HCT116 (cell line): ENCODE measurements at regions not wholly inside any gene's neighbourhood (a gene's known extent, or its start where the extent isn't known, plus 50 kb on each side); places are given as distances from the start of the nearest gene placed in this dataset.

Source experiments
- ATAC-seq: fragments of 200-7000 bp; cut with Tn5 transposase; 2 replicates; pipeline ENCODE4 v1.9.1; 2020; ENCODE audit warnings: mild to moderate bottlenecking, moderate library complexity
- BruUV-seq: library from RNA; stranded (reverse); fragments of 400-500 nt; replicated peaks from 2 replicates; lab custom pipeline; 2021; lab: Mats Ljungman, UMichigan
- CTCF ChIA-PET: fragments of 300-600 bp; sonication (Branson Sonifier 250); formaldehyde crosslinking; loops from one replicate; lab custom pipeline; 2021; ENCODE audit warnings: antibody characterized with exemption; lab: Charles Lee
- POLR2A ChIA-PET: fragments of 300-600, 350-600 bp; sonication (Branson Sonifier 250); formaldehyde crosslinking; loops from one replicate; lab custom pipeline; 2021; ENCODE audit warnings: antibody characterized with exemption; lab: Charles Lee
- RAD21 ChIA-PET, 2 experiments: fragments of 300-600 bp; sonication (Branson Sonifier 250); formaldehyde crosslinking; loops; one replicate each; lab custom pipeline; 2023; ENCODE audit warnings: low total read pairs in 2 of 2; ENCODE audit not compliant: uncharacterized antibody in 2 of 2, unreplicated experiment in 2 of 2, low non-redundant PET in 1 of 2; lab: Charles Lee
- DNase-seq: peaks from one replicate; pipeline ENCODE4 v3.0.0-alpha.2; 2010; ENCODE audit warnings: low read depth, low spot score
- H2AFZ ChIP-seq: fragments of 200-600 bp; shearing (Covaris generic), sonication (generic); 2 replicates; pipeline ENCODE4 v1.6.1; 2017; ENCODE audit warnings: low read depth, mixed run types, mixed read lengths, antibody characterized with exemption, low read length; ENCODE audit not compliant: poor library complexity, severe bottlenecking
- H3K27ac ChIP-seq: 2 replicates; pipeline ENCODE4 v1.5.1; 2012; ENCODE audit warnings: low read depth, low read length
- H3K27me3 ChIP-seq: fragments of 200-600 bp; sonication (generic); 2 replicates; pipeline ENCODE4 v1.6.1; 2016; ENCODE audit warnings: mixed run types, low read length, mixed read lengths; ENCODE audit not compliant: insufficient read depth
- H3K36me3 ChIP-seq, 2 experiments: fragments of 200-500 bp in 1 of 2; fragments of 200-600 bp in 1 of 2; sonication (Bioruptor generic) in 1 of 2; sonication (generic) in 1 of 2; 2 replicates each; pipeline versions ENCODE4 v1.5.1 to v1.6.1; 2014 to 2016; ENCODE audit warnings: low read length in 2 of 2, inconsistent platforms in 1 of 2, mixed read lengths in 1 of 2, mixed run types in 1 of 2; ENCODE audit not compliant: insufficient read depth in 2 of 2, control insufficient read depth in 1 of 2
- H3K4me1 ChIP-seq, 2 experiments: fragments of 200-600 bp in 1 of 2; sonication (generic) in 1 of 2; 2 replicates each; pipeline versions ENCODE4 v1.5.1 to v1.6.1; 2012 to 2017; ENCODE audit warnings: low read length in 2 of 2, inconsistent platforms in 1 of 2, mild to moderate bottlenecking in 1 of 2, mixed read lengths in 1 of 2, mixed run types in 1 of 2, moderate library complexity in 1 of 2; ENCODE audit not compliant: insufficient read depth in 2 of 2, control insufficient read depth in 1 of 2
- H3K4me2 ChIP-seq: fragments of 200-600 bp; sonication (generic); 2 replicates; pipeline ENCODE4 v1.6.1; 2017; ENCODE audit warnings: mixed run types, low read length, mixed read lengths
- H3K4me3 ChIP-seq, 2 experiments: fragments of 200-600 bp in 1 of 2; sonication (generic) in 1 of 2; replicated peaks in 1 of 2; 2 replicates each; pipeline ENCODE4 v1.5.1; 2011 to 2016; ENCODE audit warnings: low read length in 2 of 2, control low read depth in 1 of 2, low read depth in 1 of 2, mild to moderate bottlenecking in 1 of 2, mixed read lengths in 1 of 2, mixed run types in 1 of 2
- H3K79me2 ChIP-seq: fragments of 200-600 bp; sonication (generic); 2 replicates; pipeline ENCODE4 v1.6.1; 2017; ENCODE audit warnings: mild to moderate bottlenecking, mixed run types, low read length, moderate library complexity, mixed read lengths; ENCODE audit not compliant: insufficient read depth
- H3K9ac ChIP-seq: fragments of 200-600 bp; sonication (generic); 2 replicates; pipeline ENCODE4 v1.6.1; 2016; ENCODE audit warnings: low read length, mixed read lengths
- H3K9me2 ChIP-seq: fragments of 200-600 bp; sonication (generic), shearing (Covaris generic); 2 replicates; pipeline ENCODE4 v1.6.1; 2017; ENCODE audit warnings: mixed run types, mild to moderate bottlenecking, moderate library complexity; ENCODE audit not compliant: insufficient read depth
- H3K9me3 ChIP-seq, 2 experiments: fragments of 200-500 bp in 1 of 2; fragments of 200-600 bp in 1 of 2; sonication (Bioruptor generic) in 1 of 2; sonication (generic) in 1 of 2; 2 replicates each; pipeline ENCODE4 v1.6.1; 2014 to 2017; ENCODE audit warnings: low read length in 2 of 2, mixed read lengths in 2 of 2, inconsistent platforms in 1 of 2, low read depth in 1 of 2, mild to moderate bottlenecking in 1 of 2, mixed run types in 1 of 2, moderate library complexity in 1 of 2; ENCODE audit not compliant: control insufficient read depth in 1 of 2, insufficient read depth in 1 of 2
- H4K20me1 ChIP-seq: fragments of 200-600 bp; sonication (generic), shearing (Covaris generic); 2 replicates; pipeline ENCODE4 v1.6.1; 2017; ENCODE audit warnings: mixed run types, mild to moderate bottlenecking, moderate library complexity; ENCODE audit not compliant: insufficient read depth
- CTCF ChIP-seq, 3 experiments: fragments of 200-600 bp in 1 of 3; sonication (generic) in 1 of 3; IDR thresholded peaks in 2 of 3; conservative IDR thresholded peaks in 1 of 3; 2 replicates each; pipeline ENCODE4 v1.5.1; 2012 to 2017; ENCODE audit warnings: low read depth in 2 of 3, low read length in 2 of 3, antibody characterized with exemption in 1 of 3, borderline replicate concordance in 1 of 3, control low read depth in 1 of 3, mild to moderate bottlenecking in 1 of 3, mixed read lengths in 1 of 3, mixed run types in 1 of 3, moderate library complexity in 1 of 3; ENCODE audit not compliant: insufficient read depth in 1 of 3
- EGR1 ChIP-seq: IDR thresholded peaks from 2 replicates; pipeline ENCODE4 v1.6.1; 2012; ENCODE audit warnings: low read depth
- ELF1 ChIP-seq: IDR thresholded peaks from 2 replicates; pipeline ENCODE4 v1.6.1; 2012; ENCODE audit warnings: low read depth, borderline replicate concordance
- EZH2 ChIP-seq: fragments of 200-600 bp; sonication (generic); IDR thresholded peaks from 2 replicates; pipeline ENCODE4 v1.6.1; 2017; ENCODE audit warnings: antibody characterized with exemption, mixed run types
- EZH2phosphoT487 ChIP-seq: fragments of 200-600 bp; IDR thresholded peaks from 2 replicates; pipeline ENCODE4 v1.6.1; 2018; ENCODE audit warnings: antibody characterized with exemption, borderline replicate concordance
- FOSL1 ChIP-seq: IDR thresholded peaks from 2 replicates; pipeline ENCODE4 v1.6.1; 2012; ENCODE audit warnings: low read depth
- JUND ChIP-seq: IDR thresholded peaks from 2 replicates; pipeline ENCODE4 v1.6.1; 2012
- MAX ChIP-seq: IDR thresholded peaks from 2 replicates; pipeline ENCODE4 v1.6.1; 2012
- POLR2A ChIP-seq: IDR thresholded peaks from 2 replicates; pipeline ENCODE4 v1.7.0; 2011; ENCODE audit warnings: borderline replicate concordance; ENCODE audit not compliant: insufficient read depth, insufficient read length; ENCODE audit errors: extremely low read depth
- POLR2AphosphoS5 ChIP-seq: IDR thresholded peaks from 2 replicates; pipeline ENCODE4 v1.6.1; 2011; ENCODE audit warnings: mild to moderate bottlenecking, low read depth, low read length, moderate library complexity
- RAD21 ChIP-seq: IDR thresholded peaks from 2 replicates; pipeline ENCODE4 v1.6.1; 2012; ENCODE audit warnings: low read depth, mild to moderate bottlenecking
- REST ChIP-seq: IDR thresholded peaks from 2 replicates; pipeline ENCODE4 v1.6.1; 2012; ENCODE audit warnings: low read depth
- SIN3A ChIP-seq: IDR thresholded peaks from 2 replicates; pipeline ENCODE4 v1.6.1; 2012; ENCODE audit warnings: low read depth
- SRF ChIP-seq: IDR thresholded peaks from 2 replicates; pipeline ENCODE4 v1.6.1; 2012; ENCODE audit warnings: low read depth
- TCF7L2 ChIP-seq: IDR thresholded peaks from 2 replicates; pipeline ENCODE4 v1.7.0; 2011; ENCODE audit warnings: borderline replicate concordance, inconsistent platforms; ENCODE audit not compliant: insufficient read depth, insufficient read length; ENCODE audit errors: extremely low read depth
- ZFX ChIP-seq: fragments of 450-650 bp; IDR thresholded peaks from 2 replicates; pipeline ENCODE4 v1.6.1; 2017
- ZNF274 ChIP-seq: fragments of 200-500 bp; sonication (Bioruptor generic); IDR thresholded peaks from 2 replicates; pipeline ENCODE4 v1.6.1; 2014; ENCODE audit warnings: mild to moderate bottlenecking, low read depth, low read length, inconsistent platforms
- intact Hi-C: fragments of 100-400 bp; cut with micrococcal nuclease; formaldehyde crosslinking; loops from 2 replicates; pipeline ENCODE4 v1.10.0; 2022

GRCh38 chr11:11701070-11701469, 79.3 kb upstream of the GALNT18 start:
- peak overlapping the region; percentile 25; the same call in 1 of the 2 replicates for H3K9ac ChIP-seq
- H3K9me2 ChIP-seq = no peaks in the 10 kb centered on the region
- H2AFZ ChIP-seq = no peak overlapping the region
- no TSS peak for BruUV-seq
- peaks cover 11 to 21% of the 10 kb centered on the region in 2 experiments for H3K4me1 ChIP-seq
- H3K36me3 ChIP-seq = no peaks in the 10 kb centered on the region
- no peak overlapping the region for H3K4me3 ChIP-seq
- POLR2A ChIA-PET = no interaction called here
- H3K9me3 ChIP-seq = no peaks in the 10 kb centered on the region
- CTCF ChIA-PET = no interaction called here
- H3K4me2 ChIP-seq = peak overlapping the region; percentile 73
- DNase-seq (peak; percentile 38), ATAC-seq (peak; percentile 89)
- TF ChIP-seq MAX = no peak
- peak; percentile 67 for TF ChIP-seq RAD21
- TF ChIP-seq CTCF (IDR thresholded peaks at IDR 0.05 in 2 of 3, conservative IDR thresholded peaks at IDR 0.05 in 1 of 3; ENCODE audit: borderline replicate concordance in 1 of 3, insufficient read depth in 1 of 3, low read depth in 2 of 3, low read length in 2 of 3) = peak in 2 of 3 experiments; percentile 22 to 62; a peak in 2 of 6 replicates
- no peak for TF ChIP-seq ELF1
- no peak for TF ChIP-seq FOSL1
- no peak for TF ChIP-seq EZH2phosphoT487
- TF ChIP-seq JUND = no peak
- no peaks in the 10 kb centered on the region for H3K79me2 ChIP-seq
- H4K20me1 ChIP-seq = no peaks in the 10 kb centered on the region
- no peaks in the 10 kb centered on the region for H3K27me3 ChIP-seq
- H3K27ac ChIP-seq = no peak overlapping the region
- RAD21 ChIA-PET = no interaction called here
- intact Hi-C loops = no loop called here

GRCh38 chr11:11697796-11698195, 76.0 kb upstream of the GALNT18 start:
- Histone ChIP-seq H3K4me2 (no peak overlapping the region), H2AFZ (no peak overlapping the region), H3K36me3 (no peaks in the 10 kb centered on the region), H3K9me2 (no peaks in the 10 kb centered on the region), H3K79me2 (no peaks in the 10 kb centered on the region), H3K4me1 (peaks cover 6 to 14% of the 10 kb centered on the region in 2 experiments; a peak in 3 of 4 replicates), H3K27me3 (no peaks in the 10 kb centered on the region), H3K9me3 (no peaks in the 10 kb centered on the region), H3K4me3 (no peak overlapping the region), H4K20me1 (no peaks in the 10 kb centered on the region), H3K9ac (no peak overlapping the region), H3K27ac (no peak overlapping the region)
- no peak for DNase-seq
- CTCF ChIA-PET = no interaction called here
- no TSS peak for BruUV-seq
- intact Hi-C loops = no loop called here
- no peak for ATAC-seq
- POLR2A ChIA-PET = no interaction called here
- RAD21 ChIA-PET = no interaction called here
- TF ChIP-seq POLR2A (no peak), RAD21 (no peak), SIN3A (no peak), SRF (no peak), ELF1 (no peak), EGR1 (no peak), POLR2AphosphoS5 (no peak), JUND (no peak), REST (no peak), TCF7L2 (no peak), ZFX (no peak), ZNF274 (no peak), EZH2phosphoT487 (no peak), EZH2 (no peak), FOSL1 (no peak)
